Stimulated activated CD4-positive, alpha-beta T cell treated with anti-CD3 and anti-CD28 coated beads, Interleukin-12 subunit alpha, Interleukin-12 subunit beta, amount 100 ng/mL, for 48 hours (primary cell): ENCODE measurements at regions not wholly inside any gene's neighbourhood (a gene's known extent, or its start where the extent isn't known, plus 50 kb on each side); places are given as distances from the start of the nearest gene placed in this dataset.

ENCODE experiments used
- DNase-seq, 3 donors: peaks; one replicate each; pipeline ENCODE4 v3.0.0-alpha.2; 2020; ENCODE audit warnings: low read depth in 2 of 3, low spot score in 1 of 3

- no peak for DNase-seq
Observed at GRCh38 chr2:213202011-213202410, 50.6 kb upstream of the IKZF2 start.

GRCh38 chr2:213205944-213206343 is 54.5 kb upstream of the IKZF2 start:
- DNase-seq = no peak

GRCh38 chr2:213213186-213213585 is 61.8 kb upstream of the IKZF2 start:
- no peak for DNase-seq

DNA sequence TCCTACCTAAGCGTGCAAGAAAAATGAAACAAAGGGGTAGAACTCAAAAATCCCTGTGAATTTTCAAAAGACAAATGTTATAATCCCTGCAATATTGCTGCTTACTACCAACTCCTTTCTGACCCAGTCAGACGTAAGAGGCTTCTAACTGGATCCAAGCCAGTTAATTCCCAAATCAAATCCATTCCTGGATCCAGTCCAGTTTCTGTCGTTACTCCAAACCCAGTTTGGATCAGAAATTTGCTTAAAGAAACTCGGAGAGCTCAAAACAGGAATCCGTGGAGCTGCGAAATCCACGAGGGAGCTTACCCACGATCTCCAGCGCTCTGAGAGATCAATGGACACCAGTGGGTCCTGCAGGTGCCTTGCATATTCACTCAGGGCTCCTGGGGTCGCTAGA is 62.8 kb upstream of the IKZF2 start:
- no peak for DNase-seq

GRCh38 chr2:213216461-213216860 is 65.0 kb upstream of the IKZF2 start:
- DNase-seq = no peak

- DNase-seq = no peak
Observed at GRCh38 chr2:213219816-213220215, 64.4 kb upstream of the SPAG16 start.

GRCh38 chr2:213220967-213221603 is 63.2 kb upstream of the SPAG16 start:
- no peak for DNase-seq

- DNase-seq = no peak
Observed at GRCh38 chr2:213221957-213222356, 62.3 kb upstream of the SPAG16 start.

- no peak for DNase-seq
Observed at GRCh38 chr2:213224366-213224765, 59.9 kb upstream of the SPAG16 start.

DNA sequence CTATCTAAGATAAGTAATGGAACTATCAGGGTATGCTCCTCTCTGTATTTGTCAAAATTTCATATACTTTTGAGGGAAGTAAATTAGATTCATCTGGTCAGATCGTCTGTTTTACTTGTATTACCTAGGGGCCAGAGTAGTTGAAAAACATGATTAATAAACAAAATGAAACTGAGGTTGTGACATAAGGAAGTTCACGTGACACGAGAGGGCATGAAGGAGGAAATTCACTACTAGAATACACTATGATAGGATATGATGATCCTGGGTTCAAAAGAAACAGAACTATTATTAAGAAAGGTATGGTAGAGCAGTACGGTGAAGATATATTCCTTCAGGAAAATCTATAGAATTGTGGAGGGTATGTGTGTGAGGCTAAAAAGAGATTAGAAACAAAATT is 58.4 kb upstream of the SPAG16 start:
- no peak for DNase-seq

GRCh38 chr2:213227458-213227857 is 56.8 kb upstream of the SPAG16 start:
- no peak for DNase-seq

- no peak for DNase-seq
Observed at GRCh38 chr2:213228638-213229037, 55.6 kb upstream of the SPAG16 start.

DNA sequence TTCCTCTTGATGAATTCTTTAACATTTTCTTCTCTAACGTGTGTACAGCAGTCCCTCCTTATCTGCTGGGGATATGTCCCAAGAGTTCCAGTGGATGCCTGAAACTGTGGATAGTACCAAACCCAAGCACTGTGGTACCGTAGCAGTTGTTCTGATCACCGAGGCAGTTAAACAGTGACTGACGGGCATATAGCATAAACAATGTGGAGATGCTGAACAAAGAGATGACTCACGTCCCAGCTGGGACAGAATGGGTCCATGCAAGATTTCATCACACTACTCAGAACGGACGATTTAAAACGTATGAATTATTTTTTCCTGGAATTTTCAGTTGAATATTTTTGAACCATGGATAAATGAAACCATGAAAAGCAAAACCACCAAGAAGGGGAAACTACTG is 54.5 kb upstream of the SPAG16 start:
- DNase-seq = no peak

- DNase-seq = no peak
Observed at GRCh38 chr2:213231966-213232365, 52.3 kb upstream of the SPAG16 start.

- DNase-seq = peak in 1 of 3 donors; percentile 3
Observed at GRCh38 chr2:213232649-213233437, 51.4 kb upstream of the SPAG16 start.

DNA sequence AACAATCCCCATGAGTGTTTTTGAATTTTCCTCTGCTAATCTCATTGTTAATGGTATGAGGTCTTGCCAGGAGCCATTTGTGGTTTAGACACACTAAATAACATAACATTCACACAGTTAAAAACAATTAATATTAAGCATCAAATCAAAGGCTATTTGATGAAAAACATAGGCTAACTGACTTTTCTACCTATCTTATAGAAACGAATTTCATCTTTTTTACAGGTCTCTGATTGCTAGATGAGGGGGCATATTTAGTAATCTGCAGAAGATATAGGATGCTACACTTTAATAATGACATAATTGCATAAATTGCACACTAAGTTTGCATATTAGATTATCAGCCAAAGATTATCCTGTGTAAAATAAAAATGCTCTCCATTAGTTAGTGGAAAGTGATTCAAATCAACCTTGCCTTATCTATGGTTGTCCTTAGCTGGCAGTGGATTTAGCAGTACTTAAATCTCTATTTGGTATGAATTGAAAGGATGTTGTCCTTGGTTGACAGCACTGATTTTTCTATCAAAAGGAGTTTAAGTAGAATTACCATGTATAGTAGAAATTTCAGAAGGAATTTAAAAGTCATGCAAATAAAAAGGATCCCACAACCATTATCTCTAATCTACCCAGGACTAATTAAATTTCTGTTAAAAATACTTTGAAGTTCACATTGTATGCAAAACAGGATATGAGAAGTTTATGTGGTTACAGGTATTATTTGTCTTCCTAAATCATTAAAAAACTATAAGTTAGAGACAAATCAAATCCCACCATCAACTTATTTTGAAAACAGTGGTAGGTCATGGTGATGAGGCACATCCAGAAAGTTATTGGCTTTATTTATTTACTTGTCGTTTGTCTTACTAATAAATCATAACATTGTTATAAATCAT is 50.6 kb upstream of the SPAG16 start:
- no peak for DNase-seq
